ENCODE measurements at regions not wholly inside any gene's neighbourhood (a gene's known extent, or its start where the extent isn't known, plus 50 kb on each side); places are given as distances from the start of the nearest gene placed in this dataset.

DNA sequence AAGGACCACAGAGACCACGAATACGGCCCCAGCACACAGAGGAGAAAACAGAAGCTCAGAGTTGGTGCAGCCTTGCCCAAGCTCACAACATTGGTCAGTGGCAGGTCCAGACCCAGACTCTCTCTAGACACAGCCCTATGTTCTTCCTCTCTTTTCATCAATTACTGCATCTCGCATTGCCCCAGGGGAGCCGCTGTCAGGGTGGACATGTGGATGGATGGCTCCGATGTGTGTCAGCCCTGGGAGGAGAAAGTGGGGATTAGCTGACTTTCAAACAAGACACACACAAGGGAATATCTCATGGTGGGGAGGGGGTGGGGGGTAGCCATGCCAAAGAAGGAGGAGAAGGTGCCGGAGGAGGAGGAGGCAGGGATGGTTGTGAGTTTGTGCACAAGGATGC lies 556.8 kb downstream of the NPHP4 start:
- Histone ChIP-seq H3K9me3 (ENCODE audit: control insufficient read depth in 3 of 3, low read length in 3 of 3) (peaks cover 0 to 7% (median 5%) of the 10 kb centered on the region in 3 donors), H3K36me3 (ENCODE audit: control insufficient read depth in 3 of 3, insufficient read depth in 3 of 3, low read length in 3 of 3) (no peaks in the 10 kb centered on the region), H3K9ac (ENCODE audit: low read depth in 1 of 3, low read length in 3 of 3) (no peak overlapping the region), H3K27ac (ENCODE audit: low read depth, low read length) (no peak overlapping the region), H3K27me3 (ENCODE audit: control insufficient read depth in 3 of 3, insufficient read depth in 3 of 3, low read length in 3 of 3) (peaks cover 4 to 41% (median 15%) of the 10 kb centered on the region in 3 donors), H3K4me3 (ENCODE audit: low read length in 3 of 3) (no peak overlapping the region), H3K4me1 (ENCODE audit: control insufficient read depth in 3 of 3, insufficient read depth in 3 of 3, low read length in 3 of 3) (no peaks in the 10 kb centered on the region)

DNA sequence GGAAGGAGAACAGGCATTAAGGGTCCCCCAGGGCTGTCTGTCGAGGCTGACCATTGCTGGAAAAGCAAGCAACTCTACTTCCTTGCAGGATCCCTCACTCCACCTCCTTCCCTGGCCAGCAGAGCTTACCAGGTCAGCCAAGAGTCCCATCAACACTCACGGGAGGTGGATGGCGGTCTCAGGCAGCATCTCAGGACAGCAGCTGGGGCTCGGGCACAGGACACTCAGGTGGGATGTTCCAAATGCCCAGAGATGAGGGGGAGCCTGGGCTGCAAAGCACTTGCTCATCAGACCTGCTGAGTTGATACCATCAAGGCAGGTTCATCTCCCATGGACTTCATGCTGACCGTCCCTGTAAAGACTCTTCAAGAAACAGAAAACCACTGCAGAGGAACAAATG lies 559.8 kb downstream of the NPHP4 start:
- Histone ChIP-seq H3K27ac (ENCODE audit: low read depth, low read length) (no peak overlapping the region), H3K27me3 (ENCODE audit: control insufficient read depth in 3 of 3, insufficient read depth in 3 of 3, low read length in 3 of 3) (peaks cover 9 to 52% (median 22%) of the 10 kb centered on the region in 3 donors), H3K4me3 (ENCODE audit: low read length in 3 of 3) (no peak overlapping the region), H3K36me3 (ENCODE audit: control insufficient read depth in 3 of 3, insufficient read depth in 3 of 3, low read length in 3 of 3) (no peaks in the 10 kb centered on the region), H3K9me3 (ENCODE audit: control insufficient read depth in 3 of 3, low read length in 3 of 3) (no peaks in the 10 kb centered on the region), H3K4me1 (ENCODE audit: control insufficient read depth in 3 of 3, insufficient read depth in 3 of 3, low read length in 3 of 3) (no peaks in the 10 kb centered on the region), H3K9ac (ENCODE audit: low read depth in 1 of 3, low read length in 3 of 3) (no peak overlapping the region)

DNA sequence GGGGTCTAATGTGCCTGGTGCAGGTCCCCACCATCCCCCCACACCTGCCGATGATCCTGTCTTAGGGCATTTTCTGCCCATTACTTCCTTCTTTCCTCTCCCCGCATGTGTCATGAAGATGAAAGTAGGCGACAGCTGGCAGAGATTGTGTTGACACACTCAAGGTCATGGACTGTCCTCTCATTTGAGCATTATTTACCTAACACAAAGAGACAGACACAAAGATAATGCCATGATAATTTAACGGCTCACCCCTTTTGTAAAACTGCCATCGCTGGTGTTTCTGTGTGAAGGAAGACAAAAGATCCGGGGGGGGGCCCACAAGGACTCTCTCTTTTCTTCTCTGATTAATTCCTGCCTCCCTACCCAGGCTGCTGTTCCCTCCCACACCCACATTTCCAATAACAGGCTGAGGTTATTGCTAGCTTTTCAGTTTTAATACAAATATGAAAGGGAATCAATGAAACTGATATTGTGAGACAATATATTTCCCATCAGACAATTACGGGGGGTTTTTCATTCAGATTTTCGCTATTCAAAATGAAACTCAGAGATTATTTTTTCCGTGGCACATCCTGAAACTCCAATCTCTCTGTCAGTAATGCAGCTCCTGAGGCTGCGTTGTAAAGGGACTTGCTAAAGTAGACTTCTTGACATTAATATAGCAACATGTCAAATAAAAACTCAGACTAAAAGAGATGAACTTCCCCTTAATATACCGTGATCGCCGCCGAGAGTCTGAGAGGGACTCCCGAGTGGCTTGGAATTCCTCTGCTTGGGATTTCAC lies 561.1 kb downstream of the NPHP4 start:
- H3K9me3 ChIP-seq (ENCODE audit: control insufficient read depth in 3 of 3, low read length in 3 of 3), result no peaks in the 10 kb centered on the region
- no peak overlapping the region for H3K9ac ChIP-seq (ENCODE audit: low read depth in 1 of 3, low read length in 3 of 3)
- H3K4me1 ChIP-seq (ENCODE audit: control insufficient read depth in 3 of 3, insufficient read depth in 3 of 3, low read length in 3 of 3), result no peaks in the 10 kb centered on the region
- H3K36me3 ChIP-seq (ENCODE audit: control insufficient read depth in 3 of 3, insufficient read depth in 3 of 3, low read length in 3 of 3), result no peaks in the 10 kb centered on the region
- no peak overlapping the region for H3K4me3 ChIP-seq (ENCODE audit: low read length in 3 of 3)
- no peak overlapping the region for H3K27ac ChIP-seq (ENCODE audit: low read depth, low read length)
- H3K27me3 ChIP-seq (ENCODE audit: control insufficient read depth in 3 of 3, insufficient read depth in 3 of 3, low read length in 3 of 3), result peaks cover 21 to 57% (median 28%) of the 10 kb centered on the region in 3 donors

DNA sequence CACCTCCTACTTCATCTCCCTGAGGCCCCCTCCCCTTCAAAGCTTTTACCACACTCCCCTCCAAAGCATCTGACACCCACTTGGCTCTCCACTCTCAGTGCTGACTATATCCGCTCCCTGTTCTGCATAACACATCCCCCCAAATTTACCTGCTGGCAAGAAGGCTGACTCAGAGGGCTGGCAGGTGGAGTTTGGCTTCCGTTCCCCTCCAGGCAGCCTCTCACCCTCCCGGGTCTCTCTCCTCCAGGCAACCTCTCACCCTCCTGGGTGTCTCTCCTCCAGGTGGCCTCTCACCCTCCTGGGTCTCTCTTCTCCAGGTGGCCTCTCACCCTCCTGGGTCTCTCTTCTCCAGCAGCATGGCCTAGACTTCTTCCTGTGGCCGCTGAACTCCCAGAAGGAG lies 562.1 kb downstream of the NPHP4 start:
- Histone ChIP-seq H3K9ac (ENCODE audit: low read depth in 1 of 3, low read length in 3 of 3) (no peak overlapping the region), H3K27me3 (ENCODE audit: control insufficient read depth in 3 of 3, insufficient read depth in 3 of 3, low read length in 3 of 3) (peaks cover 21 to 55% (median 26%) of the 10 kb centered on the region in 3 donors), H3K9me3 (ENCODE audit: control insufficient read depth in 3 of 3, low read length in 3 of 3) (no peaks in the 10 kb centered on the region), H3K4me1 (ENCODE audit: control insufficient read depth in 3 of 3, insufficient read depth in 3 of 3, low read length in 3 of 3) (no peaks in the 10 kb centered on the region), H3K27ac (ENCODE audit: low read depth, low read length) (no peak overlapping the region), H3K36me3 (ENCODE audit: control insufficient read depth in 3 of 3, insufficient read depth in 3 of 3, low read length in 3 of 3) (no peaks in the 10 kb centered on the region), H3K4me3 (ENCODE audit: low read length in 3 of 3) (no peak overlapping the region)

DNA sequence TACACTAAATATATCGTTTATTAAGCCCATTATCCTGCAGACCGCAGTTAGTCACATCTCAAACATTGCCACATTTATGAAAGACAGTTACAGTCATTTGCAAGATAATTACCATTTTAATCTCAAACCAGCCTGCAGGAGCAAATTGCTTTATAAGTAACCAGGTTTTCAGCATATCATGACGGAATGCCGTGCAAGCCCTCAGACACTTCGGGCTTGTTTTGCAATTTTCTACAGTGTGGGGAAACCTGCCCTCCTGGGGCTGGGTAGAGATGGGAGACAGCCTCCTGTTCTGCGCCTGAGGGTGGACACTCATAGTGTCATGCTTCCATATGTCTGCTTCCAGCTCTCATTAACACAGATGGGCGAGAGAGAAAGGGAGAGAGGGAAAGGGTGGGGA lies 563.9 kb downstream of the NPHP4 start:
- H3K9me3 ChIP-seq (ENCODE audit: control insufficient read depth in 3 of 3, low read length in 3 of 3), result no peaks in the 10 kb centered on the region
- H3K27ac ChIP-seq (ENCODE audit: low read depth, low read length), result no peak overlapping the region
- H3K4me1 ChIP-seq (ENCODE audit: control insufficient read depth in 3 of 3, insufficient read depth in 3 of 3, low read length in 3 of 3), result no peaks in the 10 kb centered on the region
- peaks cover 25 to 54% (median 32%) of the 10 kb centered on the region in 3 donors for H3K27me3 ChIP-seq (ENCODE audit: control insufficient read depth in 3 of 3, insufficient read depth in 3 of 3, low read length in 3 of 3)
- no peaks in the 10 kb centered on the region for H3K36me3 ChIP-seq (ENCODE audit: control insufficient read depth in 3 of 3, insufficient read depth in 3 of 3, low read length in 3 of 3)
- H3K9ac ChIP-seq (ENCODE audit: low read depth in 1 of 3, low read length in 3 of 3), result no peak overlapping the region
- H3K4me3 ChIP-seq (ENCODE audit: low read length in 3 of 3), result no peak overlapping the region

DNA sequence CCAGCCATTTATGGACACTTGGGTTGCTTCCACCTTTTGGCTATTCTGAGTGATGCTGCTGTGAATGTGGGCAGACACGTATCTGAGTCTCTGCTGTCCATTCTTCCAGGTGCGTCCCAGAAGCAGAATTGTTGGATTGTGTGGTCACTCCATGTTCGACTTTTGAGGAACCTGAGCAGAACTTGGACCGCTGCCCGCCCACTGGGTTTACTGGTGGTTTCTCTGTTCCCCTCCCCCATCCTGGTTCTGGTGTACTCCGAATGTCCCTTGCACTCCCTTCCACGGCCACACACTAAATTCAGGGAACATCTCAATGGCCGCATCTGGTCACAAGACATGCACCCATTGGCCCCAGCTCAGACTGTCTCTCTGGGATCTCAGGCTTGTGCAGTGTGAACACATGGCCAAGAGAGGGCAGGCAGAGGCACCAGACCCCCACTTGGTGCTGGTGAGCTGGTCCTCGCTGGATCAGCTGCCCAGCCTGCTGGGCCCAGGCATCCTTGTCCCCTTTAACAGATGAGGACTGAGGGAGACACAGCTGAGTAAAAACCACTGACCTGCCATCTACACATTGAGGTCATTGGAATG lies 565.1 kb downstream of the NPHP4 start:
- H3K4me1 ChIP-seq (ENCODE audit: control insufficient read depth in 3 of 3, insufficient read depth in 3 of 3, low read length in 3 of 3), result no peaks in the 10 kb centered on the region
- H3K27ac ChIP-seq (ENCODE audit: low read depth, low read length), result no peak overlapping the region
- no peak overlapping the region for H3K9ac ChIP-seq (ENCODE audit: low read depth in 1 of 3, low read length in 3 of 3)
- H3K4me3 ChIP-seq (ENCODE audit: low read length in 3 of 3), result no peak overlapping the region
- no peaks in the 10 kb centered on the region for H3K36me3 ChIP-seq (ENCODE audit: control insufficient read depth in 3 of 3, insufficient read depth in 3 of 3, low read length in 3 of 3)
- H3K27me3 ChIP-seq (ENCODE audit: control insufficient read depth in 3 of 3, insufficient read depth in 3 of 3, low read length in 3 of 3), result peaks cover 23 to 48% (median 37%) of the 10 kb centered on the region in 3 donors
- no peaks in the 10 kb centered on the region for H3K9me3 ChIP-seq (ENCODE audit: control insufficient read depth in 3 of 3, low read length in 3 of 3)

DNA sequence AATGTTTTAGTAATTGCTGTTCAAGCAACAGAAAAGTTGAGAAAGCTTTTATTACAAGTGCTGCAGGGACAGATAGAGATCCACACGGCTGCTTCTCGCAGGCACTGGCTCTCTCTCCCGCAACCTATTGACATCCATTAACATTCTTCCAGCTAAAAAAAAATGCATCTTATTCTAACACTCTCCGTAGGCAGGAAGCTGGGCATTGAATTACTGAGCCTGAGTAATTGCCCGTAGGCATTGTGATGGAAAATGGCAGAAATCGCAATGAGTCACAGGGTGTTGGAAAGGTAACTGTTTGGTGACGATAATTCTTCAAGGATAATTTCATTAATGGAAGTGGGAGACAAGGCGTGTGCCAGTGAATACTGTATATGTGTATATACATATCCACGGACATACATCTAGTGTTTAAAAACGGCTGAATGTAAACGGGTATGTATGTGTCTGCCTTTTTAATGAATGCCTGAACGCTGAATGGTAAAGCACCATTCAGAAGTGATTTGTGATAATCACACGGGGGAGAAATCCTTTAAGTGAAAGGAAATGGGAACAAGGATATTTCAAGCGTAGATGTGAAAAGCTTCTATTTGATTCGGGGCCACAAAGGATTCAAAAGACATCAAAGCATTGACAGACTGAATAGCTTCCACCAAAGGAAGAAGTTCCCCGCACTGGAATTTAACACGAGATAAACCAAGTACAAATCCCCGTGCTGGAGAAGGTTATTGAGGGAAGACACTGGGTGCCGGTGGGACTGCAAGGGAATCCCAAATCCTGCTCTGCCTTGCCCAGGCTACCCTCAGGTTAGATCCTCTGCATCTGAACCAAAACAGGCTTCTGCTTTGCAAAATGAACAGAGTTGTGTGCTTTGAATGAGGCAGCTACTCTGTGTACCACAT lies 567.2 kb downstream of the NPHP4 start:
- H3K9ac ChIP-seq (ENCODE audit: low read depth in 1 of 3, low read length in 3 of 3), result no peak overlapping the region
- H3K9me3 ChIP-seq (ENCODE audit: control insufficient read depth in 3 of 3, low read length in 3 of 3), result no peaks in the 10 kb centered on the region
- H3K27me3 ChIP-seq (ENCODE audit: control insufficient read depth in 3 of 3, insufficient read depth in 3 of 3, low read length in 3 of 3), result peaks cover 27 to 37% (median 37%) of the 10 kb centered on the region in 3 donors
- H3K36me3 ChIP-seq (ENCODE audit: control insufficient read depth in 3 of 3, insufficient read depth in 3 of 3, low read length in 3 of 3), result no peaks in the 10 kb centered on the region
- H3K4me3 ChIP-seq (ENCODE audit: low read length in 3 of 3), result no peak overlapping the region
- no peaks in the 10 kb centered on the region for H3K4me1 ChIP-seq (ENCODE audit: control insufficient read depth in 3 of 3, insufficient read depth in 3 of 3, low read length in 3 of 3)
- no peak overlapping the region for H3K27ac ChIP-seq (ENCODE audit: low read depth, low read length)

DNA sequence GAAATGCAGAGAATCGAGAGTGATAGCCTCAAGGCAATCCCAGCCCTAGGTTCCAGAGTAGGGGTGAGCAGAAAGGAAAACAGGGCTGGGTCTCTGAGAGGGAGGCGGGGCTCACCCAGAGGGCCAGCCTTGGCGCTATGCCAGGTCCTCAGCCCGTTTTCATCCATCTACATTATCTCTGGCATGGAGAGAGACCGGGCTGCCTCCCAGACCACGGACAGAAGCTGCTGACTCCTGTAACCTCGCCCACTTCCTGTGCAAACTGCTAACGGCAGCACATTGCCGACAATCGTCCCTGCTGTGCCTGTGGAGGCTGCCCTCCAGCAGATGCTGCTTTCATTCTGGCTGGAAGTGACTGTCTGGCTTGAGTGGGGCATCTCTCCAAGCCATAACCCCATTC lies 569.1 kb downstream of the NPHP4 start:
- Histone ChIP-seq H3K4me1 (ENCODE audit: control insufficient read depth in 3 of 3, insufficient read depth in 3 of 3, low read length in 3 of 3) (no peaks in the 10 kb centered on the region), H3K9ac (ENCODE audit: low read depth in 1 of 3, low read length in 3 of 3) (no peak overlapping the region), H3K27me3 (ENCODE audit: control insufficient read depth in 3 of 3, insufficient read depth in 3 of 3, low read length in 3 of 3) (peaks cover 27 to 37% (median 32%) of the 10 kb centered on the region in 3 donors), H3K27ac (ENCODE audit: low read depth, low read length) (no peak overlapping the region), H3K9me3 (ENCODE audit: control insufficient read depth in 3 of 3, low read length in 3 of 3) (no peaks in the 10 kb centered on the region), H3K36me3 (ENCODE audit: control insufficient read depth in 3 of 3, insufficient read depth in 3 of 3, low read length in 3 of 3) (no peaks in the 10 kb centered on the region), H3K4me3 (ENCODE audit: low read length in 3 of 3) (no peak overlapping the region)

DNA sequence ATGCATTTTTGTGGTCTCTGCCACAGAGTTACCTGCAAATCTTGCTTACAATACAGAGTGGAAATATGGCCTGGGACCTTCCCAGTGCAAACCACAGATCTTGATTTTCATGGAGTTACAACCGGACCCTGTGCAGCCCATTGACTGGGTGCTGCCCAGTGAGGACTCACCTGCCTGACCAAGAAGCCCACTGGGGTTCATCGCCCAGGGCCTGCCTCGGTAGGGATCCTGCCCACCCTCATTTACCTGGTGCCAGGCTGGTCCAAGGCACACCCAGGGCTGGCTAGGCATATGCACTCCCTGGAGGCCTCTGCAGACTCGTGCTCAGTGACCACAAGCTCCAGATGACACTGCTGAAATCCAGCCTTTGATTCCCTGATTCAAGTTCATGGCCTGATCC lies 572.7 kb downstream of the NPHP4 start:
- no peaks in the 10 kb centered on the region for H3K9me3 ChIP-seq (ENCODE audit: control insufficient read depth in 3 of 3, low read length in 3 of 3)
- no peak overlapping the region for H3K9ac ChIP-seq (ENCODE audit: low read depth in 1 of 3, low read length in 3 of 3)
- H3K27me3 ChIP-seq (ENCODE audit: control insufficient read depth in 3 of 3, insufficient read depth in 3 of 3, low read length in 3 of 3), result peaks cover 10 to 24% (median 17%) of the 10 kb centered on the region in 3 donors
- no peak overlapping the region for H3K27ac ChIP-seq (ENCODE audit: low read depth, low read length)
- no peak overlapping the region for H3K4me3 ChIP-seq (ENCODE audit: low read length in 3 of 3)
- no peaks in the 10 kb centered on the region for H3K36me3 ChIP-seq (ENCODE audit: control insufficient read depth in 3 of 3, insufficient read depth in 3 of 3, low read length in 3 of 3)
- H3K4me1 ChIP-seq (ENCODE audit: control insufficient read depth in 3 of 3, insufficient read depth in 3 of 3, low read length in 3 of 3), result no peaks in the 10 kb centered on the region

DNA sequence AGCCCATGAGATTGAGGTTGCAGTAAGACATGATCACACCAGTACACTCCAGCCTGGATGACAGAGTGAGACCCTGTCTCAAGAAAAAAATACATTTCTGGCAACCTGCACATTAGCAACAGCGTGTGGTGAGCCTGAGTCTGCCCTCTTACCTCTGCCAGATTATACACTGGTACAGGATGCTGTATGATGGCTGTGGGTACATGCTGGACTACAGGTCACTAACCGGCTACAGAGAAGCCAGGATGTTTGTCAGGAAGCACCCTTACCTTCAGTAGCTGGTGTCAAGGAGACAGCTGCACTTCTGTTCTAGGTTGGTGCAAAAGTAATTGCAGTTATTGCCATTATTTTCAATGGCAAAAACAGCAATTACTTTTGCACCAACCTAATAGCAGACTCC lies 575.7 kb downstream of the NPHP4 start:
- Histone ChIP-seq H3K36me3 (ENCODE audit: control insufficient read depth in 3 of 3, insufficient read depth in 3 of 3, low read length in 3 of 3) (no peaks in the 10 kb centered on the region), H3K4me3 (ENCODE audit: low read length in 3 of 3) (no peak overlapping the region), H3K27ac (ENCODE audit: low read depth, low read length) (no peak overlapping the region), H3K9ac (ENCODE audit: low read depth in 1 of 3, low read length in 3 of 3) (no peak overlapping the region), H3K27me3 (ENCODE audit: control insufficient read depth in 3 of 3, insufficient read depth in 3 of 3, low read length in 3 of 3) (peaks cover 0 to 15% (median 8%) of the 10 kb centered on the region in 3 donors), H3K9me3 (ENCODE audit: control insufficient read depth in 3 of 3, low read length in 3 of 3) (no peaks in the 10 kb centered on the region), H3K4me1 (ENCODE audit: control insufficient read depth in 3 of 3, insufficient read depth in 3 of 3, low read length in 3 of 3) (no peaks in the 10 kb centered on the region)
